RCC 7860 (cell line): ENCODE measurements at regions not wholly inside any gene's neighbourhood (a gene's known extent, or its start where the extent isn't known, plus 50 kb on each side); places are given as distances from the start of the nearest gene placed in this dataset.
A peak's percentile ranks its signal among the peaks of the same experiment; 100 is the strongest.

Source experiments
- DNase-seq: peaks from one replicate; pipeline ENCODE4 v3.0.0-alpha.2; 2015; ENCODE audit warnings: low spot score
- FAIRE-seq: peaks from 2 replicates; lab custom pipeline; 2012; peaks lifted over from hg19 to GRCh38; lab: Jason Lieb, UNC

DNA sequence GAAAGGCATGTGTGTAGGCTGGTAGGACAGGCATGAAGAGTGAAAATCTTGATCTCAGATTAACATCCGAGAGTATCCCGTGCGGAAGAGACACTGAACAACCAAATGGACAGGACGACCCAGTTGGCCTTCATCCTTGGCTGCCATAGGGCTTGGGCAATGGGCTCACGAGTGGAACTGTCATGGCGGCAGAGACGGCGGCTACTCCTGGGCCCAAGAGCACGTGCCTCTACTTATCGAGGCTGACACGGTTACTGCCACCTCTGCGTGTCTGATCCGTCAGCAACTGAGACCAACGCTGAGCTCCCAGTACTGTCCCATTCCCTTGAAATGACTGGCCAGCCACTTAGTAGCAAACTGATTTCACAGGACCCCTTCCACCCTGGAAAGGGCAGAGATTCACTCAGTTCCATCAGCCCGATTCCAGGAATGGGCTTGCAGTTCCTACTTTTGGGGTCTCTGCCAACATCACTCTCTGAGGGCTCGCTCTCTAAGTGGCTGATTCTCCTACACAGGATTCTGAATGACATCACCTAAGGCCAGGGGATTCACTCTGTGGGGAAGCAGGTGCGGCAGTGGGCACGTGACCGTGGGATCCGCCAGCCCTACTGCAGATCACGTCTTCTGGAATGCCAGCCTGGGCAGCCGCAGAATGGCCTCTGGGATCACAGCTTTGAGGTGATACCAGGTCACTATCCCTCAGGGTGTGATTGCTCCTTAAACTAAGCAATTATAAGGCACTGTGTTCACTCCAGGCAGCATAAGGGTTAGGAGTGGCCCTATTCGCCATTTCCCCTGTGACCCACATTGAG is 97.8 kb downstream of the RPS6KA4 start:
- DNase-seq, result no peak
- FAIRE-seq, result no peak

DNA sequence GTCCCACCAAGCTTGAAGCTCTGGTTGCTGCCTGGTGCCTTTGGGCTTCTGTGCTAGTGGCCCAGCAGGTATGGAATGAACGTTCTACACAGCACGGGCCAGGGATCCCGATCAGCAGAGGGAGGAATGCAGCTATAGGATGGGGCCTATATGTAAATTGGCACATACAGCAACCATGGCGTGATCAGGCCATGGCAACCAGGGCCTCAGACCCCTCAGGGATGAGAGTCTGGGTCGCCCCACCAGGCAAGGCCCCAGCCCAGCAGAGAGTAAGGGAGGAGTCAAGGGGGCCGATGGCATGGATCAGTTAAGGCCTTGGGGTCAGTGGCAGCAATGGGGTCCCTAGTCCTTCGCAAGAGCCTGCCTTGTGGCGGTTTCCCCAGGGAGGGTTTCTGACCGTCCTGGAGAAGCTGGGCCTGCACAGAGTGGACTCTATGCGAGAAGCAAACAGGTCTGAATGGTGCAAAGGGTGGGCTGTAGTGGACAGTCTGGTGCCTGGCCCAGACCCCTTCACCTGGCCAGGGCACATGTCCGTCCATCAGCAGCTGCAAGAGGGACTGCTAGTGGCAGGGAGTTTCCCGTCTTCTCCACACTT is 98.2 kb upstream of the SLC22A11 start:
- DNase-seq (no peak), FAIRE-seq (no peak)

DNA sequence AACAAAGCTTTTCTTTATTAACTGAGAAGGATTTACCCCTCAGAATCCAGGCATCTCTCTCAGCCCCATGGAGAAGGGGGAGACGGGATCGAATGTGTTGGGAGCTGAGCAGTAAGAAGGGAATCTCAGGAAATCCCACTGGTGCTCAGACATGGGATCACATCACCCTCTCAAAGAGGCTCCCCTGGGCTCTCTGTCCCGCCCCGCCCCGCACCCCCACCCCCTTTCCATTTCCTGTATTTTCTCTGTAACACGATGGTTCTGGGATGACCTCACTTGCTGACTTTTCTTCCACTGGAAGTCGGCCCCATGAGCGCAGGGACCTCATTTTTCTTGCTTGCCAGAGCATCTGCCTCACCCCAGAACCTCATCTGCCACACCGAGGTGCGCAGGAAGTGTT is 96.7 kb upstream of the SLC22A11 start:
- no peak for DNase-seq
- no peak for FAIRE-seq

DNA sequence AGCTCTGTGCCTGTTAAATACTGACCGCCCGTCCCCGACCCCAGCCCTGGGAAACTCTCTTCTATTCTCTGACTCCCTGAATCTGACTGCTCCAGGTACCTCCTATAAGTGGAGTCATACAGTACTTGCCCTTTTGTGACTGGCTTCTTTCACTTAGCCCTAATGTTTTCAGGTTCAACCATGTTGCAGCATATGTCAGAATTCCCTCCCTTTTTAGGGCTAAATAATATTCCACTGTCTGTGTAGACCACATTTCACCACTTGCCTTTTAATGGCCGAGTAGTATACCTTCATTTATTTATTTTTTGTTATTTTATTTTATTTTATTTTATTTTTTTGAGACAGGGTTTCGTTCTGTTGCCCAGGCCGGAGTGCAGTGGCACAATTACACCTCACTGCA is 96.1 kb upstream of the SLC22A11 start:
- no peak for DNase-seq
- no peak for FAIRE-seq

DNA sequence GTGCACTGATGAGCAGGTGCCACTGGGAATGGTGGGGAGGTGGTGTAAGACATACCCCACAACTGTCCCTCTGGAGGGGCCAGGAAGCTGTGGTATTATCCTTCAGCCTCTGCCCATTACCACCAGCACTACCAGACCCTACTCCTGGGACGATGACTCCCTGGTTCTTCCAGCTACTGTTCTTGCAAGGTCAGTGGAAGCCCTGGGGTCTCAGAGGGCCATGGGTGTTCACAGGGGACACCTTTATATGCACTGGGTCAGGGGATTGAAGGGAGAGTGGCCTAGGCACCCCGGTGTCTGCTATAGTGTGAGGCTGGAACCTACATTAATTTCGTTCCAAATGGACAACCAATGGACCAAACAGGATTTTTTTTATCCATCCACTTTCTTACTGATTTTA is 94.7 kb upstream of the SLC22A11 start:
- DNase-seq, result no peak
- FAIRE-seq, result no peak

DNA sequence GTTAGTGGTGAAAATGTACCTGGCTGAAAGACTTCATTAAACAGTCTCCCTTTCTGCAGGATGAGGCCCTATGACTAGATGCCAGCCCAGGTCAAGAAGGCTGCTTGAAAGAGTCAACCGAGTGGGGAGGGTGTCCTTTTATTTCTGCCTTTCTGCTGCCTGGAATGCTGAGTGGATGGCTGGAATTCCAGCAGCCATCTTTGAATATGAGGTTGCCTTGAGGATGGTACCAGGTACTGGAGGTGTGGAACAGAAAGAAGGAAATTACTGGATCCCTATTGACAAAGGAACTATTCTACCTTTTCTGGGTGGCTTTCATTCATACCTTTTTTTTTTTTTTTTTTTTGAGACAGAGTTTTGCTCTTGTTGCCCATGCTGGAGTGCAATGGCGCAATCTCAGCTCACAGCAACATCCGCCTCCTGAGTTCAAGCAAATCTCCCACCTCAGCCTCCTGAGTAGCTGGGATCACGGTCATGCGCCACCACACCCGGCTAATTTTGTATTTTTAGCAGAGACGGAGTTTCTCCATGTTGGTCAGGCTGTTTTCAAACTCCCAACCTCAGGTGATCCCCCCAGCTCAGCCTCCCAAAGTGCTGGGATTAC is 89.5 kb upstream of the SLC22A11 start:
- FAIRE-seq (no peak), DNase-seq (no peak)

DNA sequence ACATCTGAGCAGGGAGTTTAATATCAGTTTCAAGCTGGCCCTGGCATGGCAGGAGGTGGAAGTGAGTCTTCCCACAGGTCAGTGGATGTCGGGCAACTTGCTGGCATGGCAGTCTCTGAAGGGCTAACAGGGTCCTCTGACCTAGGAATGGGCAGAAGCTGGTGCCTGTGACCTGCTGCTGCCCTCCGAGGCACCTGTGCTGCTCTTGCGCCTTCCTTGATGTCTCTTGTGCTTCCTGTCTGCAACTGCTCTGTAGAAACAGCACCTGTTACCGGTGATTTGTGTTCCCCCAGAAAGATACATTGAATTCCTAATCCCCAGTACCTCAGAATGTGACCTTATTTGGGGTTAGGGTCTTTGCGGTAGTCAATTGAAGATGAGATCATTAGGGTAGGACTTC is 86.5 kb upstream of the SLC22A11 start:
- DNase-seq (no peak), FAIRE-seq (no peak)

DNA sequence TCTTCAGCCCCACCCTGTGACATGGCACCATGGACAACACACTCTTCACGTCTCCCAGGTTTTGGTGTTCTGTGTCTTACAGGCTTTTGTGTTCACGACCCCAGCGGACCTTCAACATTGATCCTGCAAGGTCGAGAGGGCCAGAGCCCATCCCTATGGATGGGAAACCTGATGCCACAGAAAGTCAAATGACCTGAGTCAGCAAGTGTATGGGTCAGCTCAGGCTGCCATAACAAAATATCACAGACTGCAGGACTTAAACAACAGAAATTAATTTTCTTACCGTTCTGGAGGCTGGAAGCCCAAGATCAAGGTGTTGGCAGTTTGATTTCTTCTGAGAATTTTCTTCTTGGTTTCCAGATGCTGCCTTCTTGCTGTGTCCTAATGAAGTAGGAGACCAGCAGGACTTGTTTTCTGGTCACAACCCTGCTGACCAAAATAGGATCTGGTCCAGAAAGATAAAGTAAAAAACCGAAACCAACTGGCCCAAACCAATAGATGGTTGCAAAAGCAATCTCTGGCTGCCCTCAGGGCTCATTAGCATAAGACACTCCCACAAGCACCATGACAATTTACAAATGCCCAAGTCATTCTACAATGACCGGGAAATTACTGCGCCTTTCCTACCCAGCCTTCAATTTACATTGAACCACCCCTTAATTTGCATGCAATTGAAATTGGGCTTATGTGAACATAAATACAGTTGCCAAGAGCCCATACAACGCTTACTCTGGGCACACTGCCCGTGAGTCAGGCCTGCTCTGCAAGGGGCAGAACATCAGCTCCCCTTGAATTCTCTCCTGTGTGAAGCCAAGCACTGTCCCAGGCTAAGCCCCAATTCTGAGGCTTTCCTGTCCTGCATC is 82.9 kb upstream of the SLC22A11 start:
- FAIRE-seq (no peak), DNase-seq (no peak)

DNA sequence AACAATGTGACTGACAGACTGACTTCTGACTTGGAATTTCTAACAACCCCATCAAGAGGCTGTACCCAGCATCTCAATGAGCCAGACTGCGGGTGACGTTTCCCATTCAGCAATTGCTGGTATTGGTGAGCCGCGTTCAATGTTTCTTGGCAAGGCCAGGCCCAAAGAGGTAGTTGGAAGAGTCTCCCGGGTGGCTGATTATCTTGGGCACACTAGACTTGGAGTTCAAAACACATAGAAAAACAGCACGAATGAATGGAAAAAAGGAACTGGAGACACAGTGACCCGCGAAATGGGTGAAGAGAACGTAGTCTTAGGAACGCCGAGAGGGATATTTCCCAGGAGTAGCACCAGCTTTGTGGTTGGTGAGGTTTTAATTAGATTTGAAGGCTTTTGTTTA is 81.1 kb upstream of the SLC22A11 start:
- FAIRE-seq, result no peak
- DNase-seq, result no peak

DNA sequence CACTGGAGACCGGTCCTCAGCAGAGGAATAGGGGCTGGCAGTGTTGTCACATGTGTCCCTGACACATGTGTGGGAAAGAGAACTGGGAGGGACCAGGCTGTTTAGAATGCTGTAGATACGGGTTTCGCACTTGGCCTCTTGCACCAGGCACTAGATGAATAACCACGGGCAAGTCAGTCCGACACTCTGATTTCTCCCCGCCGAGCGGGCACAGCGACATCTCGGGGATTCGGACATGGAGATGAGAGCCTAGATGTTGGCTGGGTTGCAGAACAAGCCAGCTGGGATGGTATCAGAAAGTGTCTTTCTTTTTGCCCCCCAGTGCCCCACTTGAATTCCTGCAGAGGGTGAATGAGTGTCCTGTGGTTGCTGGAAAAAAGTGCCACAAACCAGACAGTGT is 80.6 kb upstream of the SLC22A11 start:
- no peak for FAIRE-seq
- no peak for DNase-seq

DNA sequence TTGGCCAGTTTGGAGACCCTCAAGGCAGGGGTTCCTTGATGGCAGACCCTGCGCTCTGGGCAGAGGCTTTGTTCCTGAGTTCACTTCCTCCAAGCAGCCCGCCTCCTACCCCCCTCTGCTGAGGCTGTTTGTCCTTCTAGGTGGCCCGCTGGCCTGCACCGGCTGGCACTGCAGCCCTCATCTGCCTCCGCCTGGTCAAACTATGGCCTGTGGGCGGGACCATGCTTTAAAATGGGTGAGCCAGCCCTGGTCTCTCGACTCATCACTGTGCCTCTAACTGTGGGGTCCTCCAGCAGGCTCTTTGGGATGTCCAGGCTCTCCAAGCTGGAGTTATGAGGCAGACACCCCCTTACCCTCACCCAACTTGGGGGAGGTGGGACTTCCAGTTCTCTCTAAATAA is 78.9 kb upstream of the SLC22A11 start:
- DNase-seq (no peak), FAIRE-seq (no peak)

DNA sequence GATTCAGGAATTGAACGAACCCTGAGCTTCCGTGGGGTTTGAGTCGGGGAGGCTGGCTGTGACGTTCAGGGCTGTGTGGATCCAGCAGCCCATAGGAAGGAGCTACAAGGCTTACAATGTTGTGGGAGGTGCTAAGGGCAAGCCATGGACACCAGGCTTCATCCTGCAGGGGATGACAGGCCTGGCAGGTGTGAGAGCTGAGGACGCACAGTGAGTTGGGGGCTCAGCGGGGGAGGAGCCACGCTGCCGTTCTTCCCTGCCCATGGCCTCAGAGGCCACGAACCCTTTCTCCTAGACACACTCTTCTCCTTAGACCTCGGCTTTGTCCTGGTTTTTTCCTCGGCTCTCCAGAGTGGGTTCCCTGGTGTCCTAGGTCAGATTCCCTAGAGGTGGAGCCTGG is 78.1 kb upstream of the SLC22A11 start:
- no peak for FAIRE-seq
- DNase-seq, result no peak

DNA sequence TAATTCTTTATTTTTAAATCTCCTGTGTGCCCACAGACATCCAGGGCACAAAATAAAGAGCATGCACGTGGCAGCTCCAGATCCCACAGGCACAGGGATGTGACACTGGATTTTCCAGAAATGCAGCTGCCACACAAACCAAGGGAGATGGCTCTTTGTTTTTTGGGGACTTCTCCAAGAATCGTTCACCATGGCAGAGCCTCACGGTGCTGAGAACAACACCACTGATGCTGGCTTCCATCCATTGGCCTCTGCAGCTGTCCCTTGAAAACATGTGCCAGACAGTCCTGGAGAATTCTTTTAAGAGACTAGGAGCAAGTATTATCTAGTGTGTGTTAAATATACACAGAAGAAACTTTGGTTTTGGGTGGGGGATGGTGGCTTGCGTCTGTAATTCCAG is 73.2 kb upstream of the SLC22A11 start:
- DNase-seq (no peak), FAIRE-seq (no peak)

DNA sequence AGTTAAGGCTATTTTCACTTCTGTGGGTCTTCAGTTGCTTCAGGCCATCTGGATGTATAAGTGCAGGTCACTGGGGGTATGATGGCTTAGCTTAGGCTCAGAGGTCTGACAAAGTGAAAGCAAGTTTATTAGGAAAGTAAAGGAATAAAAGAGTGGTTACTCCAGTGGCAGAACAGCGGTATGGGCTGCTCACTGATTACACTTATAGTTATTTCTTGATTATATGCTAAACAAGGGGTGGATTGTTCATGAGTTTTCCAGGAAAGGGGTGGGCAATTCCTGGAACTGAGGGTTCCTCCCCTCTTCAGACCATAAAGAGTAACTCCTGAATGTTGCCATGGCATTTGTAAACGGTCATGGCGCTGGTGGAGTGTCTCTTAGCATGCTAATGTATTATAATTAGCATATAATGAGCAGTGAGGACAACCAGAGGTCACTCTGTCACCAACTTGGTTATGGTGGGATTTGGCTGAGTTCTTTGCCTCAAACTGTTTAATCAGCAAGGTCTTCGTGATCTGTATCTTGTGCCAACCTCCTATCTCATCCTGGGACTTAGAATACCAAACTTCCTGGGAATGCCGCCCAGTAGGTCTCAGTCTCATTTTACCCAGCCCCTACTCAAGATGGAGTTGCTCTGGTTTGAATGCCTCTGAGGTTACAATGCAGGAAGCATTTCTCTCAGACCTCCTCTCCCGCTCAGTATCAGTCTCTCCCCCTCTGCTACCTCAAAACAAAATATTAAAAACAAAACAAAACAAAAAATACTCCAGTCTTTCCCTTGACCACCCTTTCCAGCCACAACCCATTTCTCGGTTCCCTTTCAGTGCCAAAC is 71.3 kb upstream of the SLC22A11 start:
- FAIRE-seq (no peak), DNase-seq (no peak)

DNA sequence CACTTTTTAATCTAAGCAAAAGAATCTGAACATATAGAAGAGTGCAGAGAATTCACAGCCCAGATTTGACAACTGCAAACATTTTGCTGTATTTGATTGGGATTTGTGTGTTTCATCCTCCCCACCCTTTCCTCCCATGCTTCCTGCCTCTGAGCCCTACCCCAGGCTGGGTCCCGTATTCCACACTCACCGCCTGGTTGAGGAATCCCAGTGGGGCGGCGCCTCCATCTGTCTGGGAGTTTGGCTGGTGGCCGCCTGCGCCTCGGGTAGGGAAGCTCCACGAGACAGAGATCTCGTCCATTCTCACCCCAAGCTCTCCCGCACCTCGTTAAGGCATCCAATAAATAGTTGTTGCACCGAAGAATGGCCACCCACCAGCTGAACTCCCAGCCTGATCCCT is 70.7 kb upstream of the SLC22A11 start:
- FAIRE-seq (no peak), DNase-seq (no peak)

DNA sequence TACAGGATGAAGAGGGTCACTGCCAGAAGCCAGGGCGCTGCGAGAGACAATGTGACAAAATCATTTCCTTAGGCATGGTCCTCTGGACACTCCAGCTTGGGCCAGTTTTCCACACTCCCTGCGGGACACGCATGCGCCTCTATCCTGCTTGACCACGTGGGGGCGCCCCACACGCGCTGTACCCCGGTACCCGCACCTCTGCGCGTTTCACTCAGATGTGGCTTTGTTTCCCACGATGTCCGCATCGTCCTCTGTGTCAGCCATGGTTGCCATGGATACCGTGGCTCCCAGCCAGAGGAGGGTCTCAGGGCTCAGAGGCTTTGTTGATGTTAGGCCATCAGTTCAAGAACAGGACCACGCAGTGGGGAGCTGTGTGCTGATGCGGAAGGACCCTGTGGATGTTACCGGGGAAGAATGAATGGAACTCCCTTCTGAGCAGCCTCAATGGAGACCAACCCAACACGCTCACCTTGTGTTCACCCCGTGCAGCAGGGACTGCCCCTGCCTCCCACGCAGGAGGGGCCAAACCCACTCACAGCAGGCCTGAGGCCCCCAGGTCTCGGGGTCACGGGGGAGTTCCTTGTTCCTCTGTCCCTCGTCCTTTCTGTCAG is 65.8 kb upstream of the SLC22A11 start:
- DNase-seq, result peak; percentile 34
- no peak for FAIRE-seq

DNA sequence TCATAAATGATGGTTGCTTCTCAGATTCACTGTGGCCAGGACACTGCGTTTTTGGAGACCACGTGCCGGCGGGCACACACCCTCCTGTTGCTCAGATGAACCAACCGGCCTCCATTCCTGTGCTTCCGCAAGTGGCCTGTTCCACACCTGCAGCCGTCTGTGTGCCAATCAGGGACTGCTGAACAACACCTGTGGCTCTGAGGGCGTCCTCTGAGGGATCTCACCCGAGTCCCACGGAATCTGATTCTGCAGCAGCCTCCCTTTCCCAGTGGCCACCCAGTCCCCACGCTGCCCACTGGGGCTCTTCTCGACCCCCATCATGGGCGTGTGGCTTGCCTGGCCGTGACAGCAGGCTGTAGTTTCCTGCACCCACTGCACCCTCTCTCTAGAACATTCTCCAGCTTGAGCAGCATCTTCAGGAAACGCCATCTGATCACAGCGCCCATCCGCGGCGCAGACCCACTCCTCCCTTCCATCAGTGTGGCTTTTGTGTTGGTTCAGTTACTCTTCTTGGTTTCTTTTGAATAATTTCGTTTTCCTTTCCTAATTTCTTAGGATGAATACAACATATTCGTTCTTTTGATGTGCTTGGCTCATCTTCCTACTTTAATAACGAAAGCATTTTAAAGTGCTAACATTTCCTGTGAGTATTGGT is 65.1 kb upstream of the SLC22A11 start:
- FAIRE-seq (no peak), DNase-seq (no peak)

DNA sequence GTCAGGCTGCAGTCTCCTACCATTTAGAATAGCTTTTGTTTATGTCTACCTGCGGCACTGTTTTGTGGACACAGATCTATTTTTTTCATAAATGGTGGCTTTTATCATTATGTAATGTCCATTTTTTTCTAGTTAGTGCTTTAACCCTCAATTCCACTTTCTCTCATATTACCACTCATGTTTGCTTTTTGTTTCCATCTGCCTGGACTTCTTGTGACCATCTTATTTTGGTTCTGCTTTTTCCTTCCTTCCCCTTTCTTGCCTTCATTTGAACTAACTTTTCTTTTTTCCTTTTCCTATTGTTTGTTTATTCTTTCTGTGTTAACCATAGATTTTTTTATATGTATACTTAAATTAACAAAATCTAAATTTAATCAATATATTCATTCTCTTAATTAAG is 63.2 kb upstream of the SLC22A11 start:
- FAIRE-seq, result no peak

DNA sequence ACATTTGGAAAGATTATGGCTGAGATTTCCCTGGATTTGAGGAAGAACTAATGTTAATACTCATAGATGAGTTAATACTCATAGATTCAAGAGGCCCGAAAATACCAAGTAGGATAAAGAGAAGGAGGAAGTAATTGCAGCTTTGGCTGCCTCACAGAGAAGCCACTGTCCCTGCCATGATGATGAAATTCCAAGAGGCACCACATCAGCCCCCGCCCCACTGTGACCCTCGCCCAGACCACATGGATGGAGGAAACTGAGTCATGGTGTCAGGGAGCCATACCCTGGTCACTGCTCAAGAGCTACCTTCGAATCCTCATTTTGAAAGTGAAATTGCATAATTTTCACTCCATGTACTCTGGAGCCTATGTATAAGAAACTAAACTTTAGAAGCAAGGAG is 57.6 kb upstream of the SLC22A11 start:
- no peak for FAIRE-seq
- no peak for DNase-seq

More for the DNA sequence above, 63.2 kb upstream of the SLC22A11 start:
- DNase-seq, result no peak
